Stomach (tissue), 4 donors: ENCODE measurements at regions not wholly inside any gene's neighbourhood (a gene's known extent, or its start where the extent isn't known, plus 50 kb on each side); places are given as distances from the start of the nearest gene placed in this dataset.

Experiments used
- CTCF ChIP-seq, 7 experiments: fragments of 450-650 bp in 4 of 7; fragments of 200-600 bp in 3 of 7; sonication (generic) in 3 of 7; IDR thresholded peaks; one replicate each; pipeline ENCODE4 v1.5.1; 2016 to 2019; ENCODE audit warnings: antibody characterized with exemption in 7 of 7, control low read depth in 2 of 7, mild to moderate bottlenecking in 1 of 7
- EP300 ChIP-seq: sonication (generic); formaldehyde crosslinking; IDR thresholded peaks from one replicate; pipeline ENCODE4 v1.6.1; 2017; ENCODE audit warnings: antibody characterized with exemption
- POLR2A ChIP-seq, 4 donors: fragments of 450-650 bp; IDR thresholded peaks; one replicate each; pipeline ENCODE4 v1.6.1; 2016; ENCODE audit warnings: antibody characterized with exemption in 4 of 4, control low read depth in 2 of 4, mild to moderate bottlenecking in 1 of 4, moderate library complexity in 1 of 4

GRCh38 chr2:221767106-221768012, 195.3 kb upstream of the EPHA4 start:
- TF ChIP-seq CTCF (IDR thresholded peaks at IDR 0.05) (no peak), POLR2A (IDR thresholded peaks at IDR 0.05) (no peak), EP300 (no peak)
